ENCODE measurements at regions not wholly inside any gene's neighbourhood (a gene's known extent, or its start where the extent isn't known, plus 50 kb on each side); places are given as distances from the start of the nearest gene placed in this dataset.

DNA sequence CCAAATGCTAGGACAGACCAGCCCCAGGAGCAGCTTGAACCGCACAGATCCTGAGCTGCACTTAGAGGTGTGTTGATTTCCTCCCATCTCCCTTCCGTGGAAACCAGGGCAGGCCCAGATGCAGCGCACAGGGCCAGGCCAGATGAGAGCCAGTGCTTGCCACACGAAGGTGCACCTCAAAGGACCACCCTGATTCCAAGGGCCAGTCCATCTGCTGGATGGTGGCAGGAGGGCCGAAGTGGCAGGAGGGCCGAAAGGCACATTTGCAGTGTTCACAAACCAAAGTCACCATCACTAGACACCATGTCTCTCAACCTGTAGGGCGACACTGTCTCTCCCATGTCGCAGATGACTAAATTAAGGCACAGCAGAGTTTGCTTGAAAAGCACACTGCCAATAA lies 370.7 kb upstream of the MYT1L start (continued):
- no peak for TF ChIP-seq CHD1 (IDR thresholded peaks at IDR 0.05; ENCODE audit: low read depth, low read length)
- TF ChIP-seq, protein P1, sequence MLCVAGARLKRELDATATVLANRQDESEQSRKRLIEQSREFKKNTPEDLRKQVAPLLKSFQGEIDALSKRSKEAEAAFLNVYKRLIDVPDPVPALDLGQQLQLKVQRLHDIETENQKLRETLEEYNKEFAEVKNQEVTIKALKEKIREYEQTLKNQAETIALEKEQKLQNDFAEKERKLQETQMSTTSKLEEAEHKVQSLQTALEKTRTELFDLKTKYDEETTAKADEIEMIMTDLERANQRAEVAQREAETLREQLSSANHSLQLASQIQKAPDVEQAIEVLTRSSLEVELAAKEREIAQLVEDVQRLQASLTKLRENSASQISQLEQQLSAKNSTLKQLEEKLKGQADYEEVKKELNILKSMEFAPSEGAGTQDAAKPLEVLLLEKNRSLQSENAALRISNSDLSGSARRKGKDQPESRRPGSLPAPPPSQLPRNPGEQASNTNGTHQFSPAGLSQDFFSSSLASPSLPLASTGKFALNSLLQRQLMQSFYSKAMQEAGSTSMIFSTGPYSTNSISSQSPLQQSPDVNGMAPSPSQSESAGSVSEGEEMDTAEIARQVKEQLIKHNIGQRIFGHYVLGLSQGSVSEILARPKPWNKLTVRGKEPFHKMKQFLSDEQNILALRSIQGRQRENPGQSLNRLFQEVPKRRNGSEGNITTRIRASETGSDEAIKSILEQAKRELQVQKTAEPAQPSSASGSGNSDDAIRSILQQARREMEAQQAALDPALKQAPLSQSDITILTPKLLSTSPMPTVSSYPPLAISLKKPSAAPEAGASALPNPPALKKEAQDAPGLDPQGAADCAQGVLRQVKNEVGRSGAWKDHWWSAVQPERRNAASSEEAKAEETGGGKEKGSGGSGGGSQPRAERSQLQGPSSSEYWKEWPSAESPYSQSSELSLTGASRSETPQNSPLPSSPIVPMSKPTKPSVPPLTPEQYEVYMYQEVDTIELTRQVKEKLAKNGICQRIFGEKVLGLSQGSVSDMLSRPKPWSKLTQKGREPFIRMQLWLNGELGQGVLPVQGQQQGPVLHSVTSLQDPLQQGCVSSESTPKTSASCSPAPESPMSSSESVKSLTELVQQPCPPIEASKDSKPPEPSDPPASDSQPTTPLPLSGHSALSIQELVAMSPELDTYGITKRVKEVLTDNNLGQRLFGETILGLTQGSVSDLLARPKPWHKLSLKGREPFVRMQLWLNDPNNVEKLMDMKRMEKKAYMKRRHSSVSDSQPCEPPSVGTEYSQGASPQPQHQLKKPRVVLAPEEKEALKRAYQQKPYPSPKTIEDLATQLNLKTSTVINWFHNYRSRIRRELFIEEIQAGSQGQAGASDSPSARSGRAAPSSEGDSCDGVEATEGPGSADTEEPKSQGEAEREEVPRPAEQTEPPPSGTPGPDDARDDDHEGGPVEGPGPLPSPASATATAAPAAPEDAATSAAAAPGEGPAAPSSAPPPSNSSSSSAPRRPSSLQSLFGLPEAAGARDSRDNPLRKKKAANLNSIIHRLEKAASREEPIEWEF (IDR thresholded peaks at IDR 0.05; ENCODE audit: insufficient replicate concordance, low read depth, low read length): no peak

DNA sequence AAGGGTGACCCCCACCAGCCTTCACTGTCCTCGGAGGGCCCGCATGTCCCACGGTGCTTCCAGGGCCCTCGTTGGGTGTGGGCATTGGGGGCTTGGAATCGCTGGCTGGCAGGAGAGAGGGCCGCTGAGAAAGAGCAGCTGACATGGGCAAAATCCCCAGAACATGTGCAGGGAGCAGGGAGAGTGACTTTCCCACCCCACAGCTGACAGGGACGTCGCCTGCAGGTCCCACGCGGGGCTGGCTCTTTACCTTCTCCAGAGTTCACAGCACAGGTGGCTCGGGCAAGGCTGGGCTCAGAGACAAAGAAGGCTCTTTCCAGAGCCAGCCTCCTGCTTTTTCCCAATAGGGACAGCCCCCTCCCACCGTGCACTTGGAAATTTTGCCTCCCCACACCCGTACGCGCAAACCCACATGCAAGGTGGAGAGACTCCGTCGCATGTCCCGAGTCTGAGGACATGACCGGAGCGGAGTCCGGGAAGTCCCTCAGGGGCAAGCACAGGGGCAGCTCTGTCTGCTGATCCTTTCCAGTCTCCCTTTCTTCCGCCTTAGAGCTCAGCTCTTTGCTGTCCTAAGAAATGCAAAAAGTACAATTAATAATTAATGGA lies 370.2 kb upstream of the MYT1L start:
- no peak overlapping the region for H3K9ac ChIP-seq (ENCODE audit: control insufficient read depth, insufficient read depth, low read length)
- no peak overlapping the region for H3K4me3 ChIP-seq
- no peaks in the 10 kb centered on the region for H3K79me2 ChIP-seq (ENCODE audit: control insufficient read depth, insufficient read depth, low read length)
- no TSS peak for BruUV-seq (replicated peaks)
- no peak overlapping the region for H3K27ac ChIP-seq (ENCODE audit: control insufficient read depth, insufficient read depth)
- H3K27me3 ChIP-seq (replicated peaks in 1 of 2; ENCODE audit: control insufficient read depth in 2 of 2, insufficient read depth in 2 of 2, low read length in 1 of 2): no peaks in the 10 kb centered on the region
- no peak for DNase-seq (ENCODE audit: low read depth, low spot score)
- ChIA-PET RAD21 (ENCODE audit: unreplicated experiment) (no interaction called here), SMC1A (ENCODE audit: uncharacterized antibody, unreplicated experiment) (no interaction called here), CTCF (no interaction called here), POLR2A (no interaction called here)
- 60% methylated on average over 22 of the region's 22 CpGs for WGBS (ENCODE audit: insufficient coverage, insufficient replicate concordance, low lambda C conversion rate, missing lambda C conversion rate)
- in situ Hi-C loops (cut with MboI): no loop called here
- no peak for ATAC-seq
- no peaks in the 10 kb centered on the region for H3K36me3 ChIP-seq (ENCODE audit: control insufficient read depth in 2 of 2, insufficient read depth in 2 of 2, low read length in 1 of 2)
- FAIRE-seq: no peak
- H2AFZ ChIP-seq (ENCODE audit: control insufficient read depth, low read depth, low read length): no peak overlapping the region
- intact Hi-C loops (cut with micrococcal nuclease; ENCODE audit: unreplicated experiment): no loop called here
- H3K4me1 ChIP-seq (ENCODE audit: control insufficient read depth, insufficient read depth, low read length): no peaks in the 10 kb centered on the region
- no peaks in the 10 kb centered on the region for H4K20me1 ChIP-seq (ENCODE audit: control insufficient read depth, insufficient read depth)
- TF ChIP-seq, protein P2, sequence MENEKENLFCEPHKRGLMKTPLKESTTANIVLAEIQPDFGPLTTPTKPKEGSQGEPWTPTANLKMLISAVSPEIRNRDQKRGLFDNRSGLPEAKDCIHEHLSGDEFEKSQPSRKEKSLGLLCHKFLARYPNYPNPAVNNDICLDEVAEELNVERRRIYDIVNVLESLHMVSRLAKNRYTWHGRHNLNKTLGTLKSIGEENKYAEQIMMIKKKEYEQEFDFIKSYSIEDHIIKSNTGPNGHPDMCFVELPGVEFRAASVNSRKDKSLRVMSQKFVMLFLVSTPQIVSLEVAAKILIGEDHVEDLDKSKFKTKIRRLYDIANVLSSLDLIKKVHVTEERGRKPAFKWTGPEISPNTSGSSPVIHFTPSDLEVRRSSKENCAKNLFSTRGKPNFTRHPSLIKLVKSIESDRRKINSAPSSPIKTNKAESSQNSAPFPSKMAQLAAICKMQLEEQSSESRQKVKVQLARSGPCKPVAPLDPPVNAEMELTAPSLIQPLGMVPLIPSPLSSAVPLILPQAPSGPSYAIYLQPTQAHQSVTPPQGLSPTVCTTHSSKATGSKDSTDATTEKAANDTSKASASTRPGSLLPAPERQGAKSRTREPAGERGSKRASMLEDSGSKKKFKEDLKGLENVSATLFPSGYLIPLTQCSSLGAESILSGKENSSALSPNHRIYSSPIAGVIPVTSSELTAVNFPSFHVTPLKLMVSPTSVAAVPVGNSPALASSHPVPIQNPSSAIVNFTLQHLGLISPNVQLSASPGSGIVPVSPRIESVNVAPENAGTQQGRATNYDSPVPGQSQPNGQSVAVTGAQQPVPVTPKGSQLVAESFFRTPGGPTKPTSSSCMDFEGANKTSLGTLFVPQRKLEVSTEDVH (IDR thresholded peaks at IDR 0.05; ENCODE audit: low read depth, partially characterized antibody): no peak
- TF ChIP-seq, protein P3, sequence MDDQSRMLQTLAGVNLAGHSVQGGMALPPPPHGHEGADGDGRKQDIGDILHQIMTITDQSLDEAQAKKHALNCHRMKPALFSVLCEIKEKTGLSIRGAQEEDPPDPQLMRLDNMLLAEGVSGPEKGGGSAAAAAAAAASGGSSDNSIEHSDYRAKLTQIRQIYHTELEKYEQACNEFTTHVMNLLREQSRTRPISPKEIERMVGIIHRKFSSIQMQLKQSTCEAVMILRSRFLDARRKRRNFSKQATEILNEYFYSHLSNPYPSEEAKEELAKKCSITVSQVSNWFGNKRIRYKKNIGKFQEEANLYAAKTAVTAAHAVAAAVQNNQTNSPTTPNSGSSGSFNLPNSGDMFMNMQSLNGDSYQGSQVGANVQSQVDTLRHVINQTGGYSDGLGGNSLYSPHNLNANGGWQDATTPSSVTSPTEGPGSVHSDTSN (IDR thresholded peaks at IDR 0.05; ENCODE audit: insufficient replicate concordance, low read depth, low read length): no peak
- TF ChIP-seq, protein P4, sequence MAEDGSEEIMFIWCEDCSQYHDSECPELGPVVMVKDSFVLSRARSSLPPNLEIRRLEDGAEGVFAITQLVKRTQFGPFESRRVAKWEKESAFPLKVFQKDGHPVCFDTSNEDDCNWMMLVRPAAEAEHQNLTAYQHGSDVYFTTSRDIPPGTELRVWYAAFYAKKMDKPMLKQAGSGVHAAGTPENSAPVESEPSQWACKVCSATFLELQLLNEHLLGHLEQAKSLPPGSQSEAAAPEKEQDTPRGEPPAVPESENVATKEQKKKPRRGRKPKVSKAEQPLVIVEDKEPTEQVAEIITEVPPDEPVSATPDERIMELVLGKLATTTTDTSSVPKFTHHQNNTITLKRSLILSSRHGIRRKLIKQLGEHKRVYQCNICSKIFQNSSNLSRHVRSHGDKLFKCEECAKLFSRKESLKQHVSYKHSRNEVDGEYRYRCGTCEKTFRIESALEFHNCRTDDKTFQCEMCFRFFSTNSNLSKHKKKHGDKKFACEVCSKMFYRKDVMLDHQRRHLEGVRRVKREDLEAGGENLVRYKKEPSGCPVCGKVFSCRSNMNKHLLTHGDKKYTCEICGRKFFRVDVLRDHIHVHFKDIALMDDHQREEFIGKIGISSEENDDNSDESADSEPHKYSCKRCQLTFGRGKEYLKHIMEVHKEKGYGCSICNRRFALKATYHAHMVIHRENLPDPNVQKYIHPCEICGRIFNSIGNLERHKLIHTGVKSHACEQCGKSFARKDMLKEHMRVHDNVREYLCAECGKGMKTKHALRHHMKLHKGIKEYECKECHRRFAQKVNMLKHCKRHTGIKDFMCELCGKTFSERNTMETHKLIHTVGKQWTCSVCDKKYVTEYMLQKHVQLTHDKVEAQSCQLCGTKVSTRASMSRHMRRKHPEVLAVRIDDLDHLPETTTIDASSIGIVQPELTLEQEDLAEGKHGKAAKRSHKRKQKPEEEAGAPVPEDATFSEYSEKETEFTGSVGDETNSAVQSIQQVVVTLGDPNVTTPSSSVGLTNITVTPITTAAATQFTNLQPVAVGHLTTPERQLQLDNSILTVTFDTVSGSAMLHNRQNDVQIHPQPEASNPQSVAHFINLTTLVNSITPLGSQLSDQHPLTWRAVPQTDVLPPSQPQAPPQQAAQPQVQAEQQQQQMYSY (CRISPR knock-in tag; IDR thresholded peaks at IDR 0.05): no peak
- no peak for TF ChIP-seq ASH2L (IDR thresholded peaks at IDR 0.05; ENCODE audit: borderline replicate concordance, low read depth)
- no peak overlapping the region for H3K4me2 ChIP-seq (ENCODE audit: control insufficient read depth, insufficient read depth)
- H3K9me3 ChIP-seq (replicated peaks; ENCODE audit: control insufficient read depth, insufficient read depth, low read length): no peaks in the 10 kb centered on the region

All from GM12878 (cell line).